Limb (tissue), 2 donors: ENCODE measurements at regions not wholly inside any gene's neighbourhood (a gene's known extent, or its start where the extent isn't known, plus 50 kb on each side); places are given as distances from the start of the nearest gene placed in this dataset.
"Not testable (repeated sequence)": the region's sequence is repeated elsewhere in the genome, so short reads cannot be mapped to it uniquely, and the experiment has no call there.

Experiments
- DNase-seq, 2 donors: peaks; one replicate each; pipeline ENCODE4 v3.0.0-alpha.2; 2016; ENCODE audit errors: extremely low spot score in 2 of 2

DNA sequence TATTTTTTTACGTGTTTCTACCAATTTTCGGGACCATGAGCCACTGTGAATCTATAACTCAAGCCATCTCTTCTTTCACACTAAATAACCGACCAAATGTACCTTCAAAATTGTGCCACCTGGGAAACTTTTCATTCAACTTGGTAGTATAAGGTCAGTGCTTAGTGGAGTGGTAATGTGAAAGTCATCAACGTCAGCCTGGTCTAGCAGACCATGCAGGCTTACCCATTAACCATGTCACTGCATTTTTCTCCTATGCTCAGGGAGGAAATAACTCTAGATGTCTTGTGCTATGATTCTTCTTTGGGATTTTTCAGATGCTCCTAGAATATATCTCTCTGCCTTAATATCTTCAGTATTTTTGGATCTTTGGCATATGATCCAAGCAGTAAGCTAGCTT is 1075.4 kb upstream of the POT1 start:
- no peak for DNase-seq

DNA sequence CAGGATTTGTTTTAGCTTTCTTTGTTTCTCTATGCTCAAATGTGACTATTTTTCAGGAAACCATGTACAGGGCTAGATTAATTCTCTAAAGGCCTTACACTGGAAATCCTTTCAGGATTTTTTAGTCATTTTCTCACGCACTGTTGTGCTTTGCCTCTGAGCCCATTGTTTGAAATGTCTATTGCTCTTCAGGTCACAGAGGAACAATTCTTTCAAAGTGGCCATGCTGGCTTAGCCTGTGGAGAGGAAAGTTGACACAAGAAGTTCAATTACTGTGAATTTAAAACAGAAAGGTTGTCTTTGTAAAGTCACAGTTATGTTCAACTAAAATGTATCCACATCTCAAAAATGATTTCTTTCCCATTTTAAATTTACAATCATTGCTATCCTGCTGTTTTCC is 1071.7 kb upstream of the POT1 start:
- DNase-seq = no peak

DNA sequence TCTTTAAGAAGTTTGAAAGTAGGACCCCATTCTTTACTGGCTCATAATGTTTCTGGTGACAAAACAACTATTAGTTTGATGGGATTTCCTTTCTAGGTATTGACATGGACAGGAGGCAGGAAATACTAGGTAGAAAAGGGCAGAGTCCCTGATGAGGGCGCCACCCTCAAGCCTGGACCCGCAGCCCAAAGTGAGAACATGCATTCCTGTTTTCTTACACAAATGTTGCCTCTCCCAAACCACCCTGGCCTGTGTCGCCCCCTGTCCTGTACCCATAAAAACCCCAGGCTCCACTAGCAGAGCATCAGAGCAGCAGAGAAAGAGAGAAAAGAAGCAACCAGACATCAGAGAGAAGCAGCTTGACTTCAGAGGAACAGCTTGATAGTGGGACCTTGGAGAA is 1055.2 kb upstream of the POT1 start:
- no peak for DNase-seq

DNA sequence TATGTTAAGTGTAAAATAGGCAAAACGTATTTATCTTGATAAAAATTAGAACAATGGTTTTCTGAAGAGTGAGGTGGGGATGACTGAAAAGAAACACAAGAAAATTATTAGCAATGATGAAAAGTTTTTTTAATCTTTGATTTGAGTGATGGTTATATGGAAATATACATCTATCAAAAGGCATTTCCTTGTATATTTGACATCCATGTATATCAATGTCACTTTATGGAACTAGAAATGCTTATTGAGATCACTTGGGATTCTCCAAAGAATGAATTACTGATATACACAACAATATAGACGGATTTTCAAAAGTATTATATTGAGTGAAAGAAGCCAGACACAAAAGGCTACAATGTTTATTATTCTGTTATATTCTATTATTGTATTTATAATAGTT is 1042.0 kb upstream of the POT1 start:
- DNase-seq = no peak

GRCh38 chr7:125966278-125967048 is 1036.8 kb upstream of the POT1 start:
- DNase-seq = no peak

- no peak for DNase-seq
Observed at GRCh38 chr7:125934955-125935354, 1005.3 kb upstream of the POT1 start.

- no peak for DNase-seq
Observed at GRCh38 chr7:125934539-125934938, 1004.9 kb upstream of the POT1 start.

DNA sequence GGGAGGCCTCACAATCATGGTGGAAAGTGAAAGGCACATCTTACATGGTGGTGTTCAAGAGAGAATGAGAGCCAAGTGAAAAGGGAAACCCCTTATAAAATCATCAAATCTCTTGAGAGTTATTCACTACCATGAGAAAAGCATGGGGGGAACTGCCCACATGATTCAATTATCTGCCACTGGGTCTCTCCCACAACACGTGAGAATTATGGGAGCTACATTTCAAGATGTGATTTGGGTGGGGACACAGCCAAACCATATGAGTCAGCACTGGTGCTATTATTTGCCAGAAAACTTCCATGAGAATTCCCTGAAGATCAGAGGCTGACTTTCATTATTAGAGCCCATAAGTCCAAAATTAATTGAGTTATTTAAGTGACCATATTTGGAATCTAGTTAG is 1001.2 kb upstream of the POT1 start:
- no peak for DNase-seq

- no peak for DNase-seq
Observed at GRCh38 chr7:125927556-125927955, 997.9 kb upstream of the POT1 start.

- DNase-seq = no peak
Observed at GRCh38 chr7:125926621-125927020, 997.0 kb upstream of the POT1 start.

DNA sequence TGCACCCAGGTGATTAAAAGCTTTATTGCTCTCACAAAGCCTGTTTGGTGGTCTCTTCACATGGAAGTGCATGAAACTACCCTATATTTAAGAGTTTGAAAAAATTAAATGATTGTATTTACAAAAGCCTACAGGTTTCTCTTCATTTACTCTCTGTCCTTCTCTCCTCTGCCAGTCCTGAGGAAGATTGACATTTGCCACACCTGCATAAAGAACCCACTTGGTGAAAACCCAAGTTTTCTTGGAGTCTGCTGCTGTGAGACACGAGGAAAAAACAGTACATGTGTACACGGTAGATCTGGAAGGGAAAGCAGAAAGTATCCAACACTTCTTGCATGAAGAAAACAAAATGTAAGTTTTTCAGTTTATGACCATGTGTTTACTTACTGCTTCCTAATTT is 994.4 kb upstream of the POT1 start:
- DNase-seq = no peak

- not testable (repeated sequence) for DNase-seq
Observed at GRCh38 chr7:125915381-125915948, 985.8 kb upstream of the POT1 start.

GRCh38 chr7:125908711-125909110 is 979.1 kb upstream of the POT1 start:
- DNase-seq = no peak

DNA sequence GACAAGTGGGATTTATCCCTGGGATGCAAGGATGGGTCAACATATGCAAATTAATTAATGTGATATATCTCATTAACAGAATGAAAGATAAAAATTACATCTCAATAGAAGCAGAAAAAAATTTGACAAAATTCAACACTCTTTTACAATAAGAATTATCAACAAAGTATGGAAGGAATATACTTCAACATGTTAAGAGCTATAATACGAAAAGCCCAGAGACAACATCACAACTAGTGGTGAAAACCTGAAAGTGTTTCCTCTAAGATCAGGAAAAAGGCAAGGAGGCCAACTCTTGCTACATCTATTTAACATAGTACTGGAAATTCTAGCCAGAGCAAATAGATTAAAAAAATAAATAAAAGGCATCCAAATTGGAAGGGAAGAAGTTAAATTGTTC is 970.0 kb upstream of the POT1 start:
- no peak for DNase-seq

- DNase-seq = no peak
Observed at GRCh38 chr7:125892434-125892833, 962.8 kb upstream of the POT1 start.

GRCh38 chr7:125878988-125879387 is 949.4 kb upstream of the POT1 start:
- DNase-seq = no peak

- no peak for DNase-seq
Observed at GRCh38 chr7:125878235-125878956, 948.8 kb upstream of the POT1 start.

- no peak for DNase-seq
Observed at GRCh38 chr7:125877246-125877645, 947.6 kb upstream of the POT1 start.

DNA sequence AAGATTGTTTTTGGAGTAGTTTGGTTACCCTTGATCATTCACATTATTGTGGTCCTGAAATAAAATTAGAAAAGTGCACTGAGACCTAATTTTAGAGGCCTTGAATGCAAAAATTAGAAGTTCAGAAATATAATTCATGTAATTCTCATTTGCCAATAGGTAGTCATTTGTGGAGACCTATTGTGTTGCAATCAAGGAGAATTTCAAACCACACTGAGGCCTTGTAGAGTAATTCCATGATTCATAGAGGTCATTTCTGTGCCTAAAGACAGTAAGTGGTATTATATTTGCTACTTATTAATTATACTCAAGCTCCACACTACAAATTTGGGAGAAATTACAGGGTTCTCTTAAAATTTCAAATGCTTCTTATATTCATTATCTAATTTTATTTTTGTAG is 946.8 kb upstream of the POT1 start:
- DNase-seq = no peak

- DNase-seq = no peak
Observed at GRCh38 chr7:125871431-125871830, 941.8 kb upstream of the POT1 start.

DNA sequence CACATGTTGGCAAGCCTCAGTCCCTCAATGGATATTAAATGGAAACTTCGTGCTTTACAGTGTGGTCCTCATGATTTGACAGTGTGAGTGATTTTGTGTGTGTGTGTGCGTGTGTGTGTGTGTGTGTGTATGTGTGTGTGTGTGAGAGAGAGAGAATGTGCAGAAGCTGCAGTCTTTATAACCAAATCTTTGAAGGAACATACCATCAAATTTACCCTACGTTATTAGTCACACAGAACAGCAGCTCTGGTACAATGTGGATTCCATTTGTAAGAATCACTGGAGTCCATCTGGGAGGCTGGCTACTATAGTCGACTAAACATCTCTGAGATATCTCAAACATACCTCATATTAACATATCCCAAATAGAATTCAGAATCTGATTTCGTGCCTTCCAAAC is 928.0 kb upstream of the POT1 start:
- no peak for DNase-seq

- no peak for DNase-seq
Observed at GRCh38 chr7:125848157-125848556, 918.5 kb upstream of the POT1 start.

DNA sequence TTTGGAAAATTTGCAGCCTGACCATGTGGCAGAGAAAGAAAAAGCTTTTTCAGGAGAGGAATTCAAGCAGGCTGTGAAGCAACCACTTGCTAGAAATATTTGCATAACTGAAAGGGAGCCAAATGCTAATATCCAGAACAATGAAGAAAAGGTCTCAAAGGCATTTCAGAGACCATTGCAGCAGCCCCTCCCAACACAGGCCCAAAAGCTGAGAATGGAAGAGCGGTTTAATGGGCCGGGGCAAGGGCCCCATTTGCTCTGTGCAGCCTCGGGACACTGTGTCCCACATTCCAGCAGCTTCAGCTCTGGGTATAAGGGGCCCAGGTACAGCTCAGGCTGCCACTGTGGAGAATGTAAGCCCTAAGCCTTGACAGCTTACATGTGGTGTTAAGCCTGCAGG is 918.1 kb upstream of the POT1 start:
- no peak for DNase-seq
